Ammon's horn (tissue), 1 donor: ENCODE measurements at regions not wholly inside any gene's neighbourhood (a gene's known extent, or its start where the extent isn't known, plus 50 kb on each side); places are given as distances from the start of the nearest gene placed in this dataset.

Experiments used
- DNase-seq: peaks from one replicate; pipeline ENCODE4 v3.0.0-alpha.2; 2016; ENCODE audit warnings: low spot score

DNA sequence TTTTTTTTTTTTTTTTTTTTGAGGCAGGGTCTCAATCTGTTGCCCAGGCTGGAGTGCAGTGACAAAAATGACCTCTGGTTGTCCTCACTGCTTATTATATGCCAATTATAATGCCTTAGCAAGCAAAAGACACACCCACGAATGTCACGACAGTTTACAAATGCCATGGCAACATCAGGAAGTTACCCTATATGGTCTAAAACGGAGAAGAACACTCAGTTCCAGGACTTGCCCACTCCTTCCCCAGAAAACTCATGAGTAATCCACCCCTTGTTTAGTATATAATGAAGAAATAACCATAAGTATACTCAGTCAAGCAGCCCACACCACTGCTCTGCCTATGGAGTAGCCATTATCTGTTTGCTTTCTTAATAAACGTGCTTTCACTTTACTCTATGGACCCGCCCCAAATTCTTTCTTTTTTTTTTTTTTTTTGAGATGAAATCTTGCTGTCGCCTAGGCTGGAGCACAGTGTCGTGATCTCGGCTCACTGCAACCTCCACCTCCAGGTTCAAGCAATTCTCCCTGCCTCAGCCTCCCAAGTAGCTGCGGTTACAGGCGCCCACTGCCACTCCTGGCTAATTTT, 106.2 kb downstream of the SMIM20 start:
- no peak for DNase-seq

DNA sequence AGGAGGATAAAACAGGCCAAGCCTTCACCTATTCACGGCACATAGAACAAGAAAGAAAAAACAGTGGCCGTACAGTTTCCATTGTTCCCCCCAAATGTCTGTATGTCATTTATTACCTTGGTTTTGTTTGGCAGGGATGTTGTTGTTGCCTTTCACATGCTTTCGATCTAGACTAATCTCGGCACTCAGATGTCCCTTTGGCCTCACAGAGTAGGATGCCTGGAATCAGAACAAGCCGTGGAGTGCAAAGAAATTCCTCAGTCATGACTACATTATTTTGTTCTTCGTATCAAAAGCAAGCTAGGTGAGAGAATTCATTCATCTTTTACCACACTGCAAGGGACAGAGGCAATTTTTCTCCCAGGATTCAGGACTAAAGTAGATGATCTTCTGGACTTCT, 106.9 kb downstream of the SMIM20 start:
- DNase-seq = no peak

DNA sequence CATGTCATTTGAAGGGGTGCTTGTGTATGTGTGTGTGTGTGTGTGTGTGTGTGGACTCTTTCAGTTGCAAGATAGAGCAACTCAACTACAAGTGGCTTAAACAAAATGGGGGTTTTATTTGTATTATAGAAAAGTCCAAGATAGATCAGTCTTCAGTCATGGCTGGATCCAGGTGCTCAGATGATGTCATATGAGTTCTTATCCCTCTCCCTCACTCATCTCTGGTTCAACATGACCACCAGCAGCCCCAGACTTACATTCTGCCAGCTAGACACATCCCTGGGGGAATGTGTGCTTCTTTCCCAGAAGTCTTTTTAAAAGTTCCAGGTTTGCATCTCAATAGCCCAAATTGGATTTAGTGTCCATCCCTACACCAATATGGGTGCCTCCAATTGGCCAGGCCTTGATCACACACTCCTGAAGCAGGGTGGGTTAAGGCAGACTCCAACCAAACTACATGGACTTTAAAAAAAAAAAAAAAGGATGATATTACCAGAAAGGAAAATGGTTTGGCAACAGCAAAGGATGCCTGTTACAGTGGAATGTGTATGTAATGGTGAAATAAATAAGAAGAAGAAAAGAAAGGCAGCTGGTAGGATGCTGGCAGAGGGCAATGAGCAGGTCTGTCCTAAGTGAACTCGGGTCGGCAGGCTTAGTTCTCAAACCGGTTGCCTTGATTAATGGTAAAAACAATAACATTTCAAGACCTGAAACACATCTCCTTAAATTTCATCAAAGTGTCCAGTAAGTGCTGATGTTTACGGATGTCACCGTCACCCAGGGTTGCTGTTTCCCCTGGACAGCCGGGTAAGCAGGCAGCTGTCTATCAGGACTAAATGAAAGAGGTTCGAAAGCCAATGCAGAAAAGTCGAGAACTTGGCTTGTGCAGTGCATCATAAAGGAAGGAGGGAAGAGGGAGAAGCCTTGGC, 107.7 kb downstream of the SMIM20 start:
- DNase-seq = no peak

DNA sequence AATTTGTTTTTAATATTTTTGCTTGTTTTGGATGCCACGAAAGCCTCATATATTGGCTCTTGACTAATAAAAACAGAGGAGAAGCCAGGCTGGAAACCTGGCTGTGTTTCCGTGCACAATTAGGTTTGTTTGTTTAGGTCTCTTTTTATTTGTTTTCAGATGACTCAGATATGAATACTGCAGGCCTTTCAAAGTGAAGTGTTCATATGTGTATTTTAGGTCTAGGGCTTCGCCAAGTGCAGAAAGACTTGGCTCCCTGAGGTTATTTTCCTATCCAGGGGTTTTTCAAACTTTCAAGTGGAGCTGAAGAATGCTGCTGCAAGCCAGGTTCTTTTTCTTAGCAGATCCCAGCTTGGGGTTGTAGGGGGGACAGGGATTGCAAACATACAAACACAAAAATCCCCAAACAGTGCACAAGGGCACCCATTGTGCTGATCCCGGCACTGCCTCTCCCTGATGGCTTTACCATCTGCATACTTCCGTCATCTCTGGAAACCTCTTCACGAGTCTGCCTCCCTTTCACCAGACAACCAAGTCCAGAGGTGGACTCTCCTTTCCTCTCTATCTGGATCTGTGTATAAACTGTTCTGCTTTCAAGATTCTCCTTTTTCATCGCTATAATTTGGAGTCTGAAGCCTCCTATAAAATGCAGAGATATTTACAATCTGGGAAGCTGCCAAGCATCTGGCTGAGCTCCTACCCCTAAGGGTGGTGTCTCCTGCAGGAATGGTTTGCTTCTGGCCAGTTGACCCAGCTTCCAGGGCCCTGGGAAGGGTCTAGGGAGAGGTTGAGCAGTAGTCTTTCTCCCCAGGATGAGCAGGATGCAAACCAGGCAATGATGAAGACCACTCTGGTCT, 108.6 kb downstream of the SMIM20 start:
- DNase-seq = no peak

DNA sequence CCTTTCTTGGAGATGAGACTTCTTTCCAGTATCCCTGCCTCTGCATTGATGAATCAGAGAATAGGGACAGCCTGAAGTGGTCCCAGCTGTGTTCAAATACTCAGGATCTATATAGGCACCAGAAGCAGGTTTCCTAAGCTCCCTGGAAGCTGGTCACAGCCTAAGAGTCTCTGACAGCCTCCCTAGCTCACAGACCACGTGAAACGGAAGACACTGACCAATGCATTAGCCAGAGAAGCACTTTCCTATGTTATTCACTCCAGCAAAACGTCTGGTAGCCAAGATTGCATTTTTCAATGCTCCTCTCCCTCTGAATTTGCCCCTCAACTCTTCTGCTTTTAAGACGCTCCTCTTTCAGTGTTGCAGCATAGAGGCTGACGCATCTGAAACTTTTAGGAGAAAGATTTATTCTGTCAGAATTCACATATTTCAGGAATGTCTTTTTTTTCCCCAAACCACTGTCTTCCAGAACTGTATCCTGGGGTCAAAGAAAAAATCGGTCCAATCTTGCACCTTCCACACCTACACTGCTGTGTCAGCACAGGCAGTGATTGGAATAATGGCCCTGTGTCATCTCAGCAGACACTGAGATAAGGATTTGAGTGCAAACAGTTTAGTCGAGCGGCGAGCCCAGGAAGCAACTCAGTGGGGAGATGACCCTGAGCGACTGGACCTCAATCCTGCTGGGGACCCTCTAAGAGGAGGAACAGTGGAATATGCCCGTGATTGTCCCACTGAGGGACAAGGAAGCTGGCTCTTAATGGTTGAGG, 109.4 kb downstream of the SMIM20 start:
- no peak for DNase-seq

DNA sequence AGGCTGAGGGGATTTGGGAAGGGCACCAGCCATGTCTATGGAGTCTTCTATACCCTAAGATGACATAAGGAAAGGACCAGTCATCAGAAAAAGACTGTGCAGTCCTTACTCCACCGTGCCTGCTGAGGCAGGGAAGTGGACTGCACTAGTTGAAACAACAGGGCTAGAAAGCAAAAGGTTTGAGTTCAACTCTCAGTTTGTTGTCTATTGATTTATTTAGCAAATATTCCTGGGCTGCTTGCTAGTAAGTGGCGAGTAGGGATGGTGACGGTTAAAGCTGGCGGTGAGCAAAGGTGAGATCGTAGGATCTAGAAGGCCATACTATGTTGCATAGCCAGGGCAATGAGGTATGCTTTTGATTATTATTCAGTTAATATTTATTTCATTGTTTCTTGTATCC, 110.1 kb downstream of the SMIM20 start:
- DNase-seq = no peak

DNA sequence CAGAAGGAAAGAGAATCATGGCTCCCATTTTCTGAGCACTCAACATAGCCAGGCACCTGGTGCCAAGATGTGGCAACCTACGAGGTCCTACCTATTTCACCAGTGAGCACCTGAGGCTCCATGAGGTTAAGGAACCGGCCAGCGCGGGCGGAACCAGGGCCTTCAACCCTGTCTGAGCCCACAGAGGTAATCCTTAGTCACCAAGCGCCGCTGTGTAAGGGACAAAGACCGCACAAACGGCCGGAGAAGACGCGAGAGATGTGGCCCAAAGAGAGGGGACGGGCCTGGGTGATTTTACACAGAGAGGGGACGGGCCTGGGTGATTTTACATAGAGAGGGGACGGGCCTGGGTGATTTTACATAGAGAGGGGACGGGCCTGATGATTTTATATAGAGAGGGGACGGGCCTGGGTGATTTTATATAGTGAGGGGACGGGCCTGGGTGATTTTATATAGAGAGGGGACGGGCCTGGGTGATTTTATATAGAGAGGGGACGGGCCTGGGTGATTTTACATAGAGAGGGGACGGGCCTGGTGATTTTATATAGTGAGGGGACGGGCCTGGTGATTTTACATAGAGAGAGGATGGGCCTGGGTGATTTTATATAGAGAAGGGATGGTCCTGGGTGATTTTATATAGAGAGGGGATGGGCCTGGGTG, 114.2 kb downstream of the SMIM20 start:
- no peak for DNase-seq

DNA sequence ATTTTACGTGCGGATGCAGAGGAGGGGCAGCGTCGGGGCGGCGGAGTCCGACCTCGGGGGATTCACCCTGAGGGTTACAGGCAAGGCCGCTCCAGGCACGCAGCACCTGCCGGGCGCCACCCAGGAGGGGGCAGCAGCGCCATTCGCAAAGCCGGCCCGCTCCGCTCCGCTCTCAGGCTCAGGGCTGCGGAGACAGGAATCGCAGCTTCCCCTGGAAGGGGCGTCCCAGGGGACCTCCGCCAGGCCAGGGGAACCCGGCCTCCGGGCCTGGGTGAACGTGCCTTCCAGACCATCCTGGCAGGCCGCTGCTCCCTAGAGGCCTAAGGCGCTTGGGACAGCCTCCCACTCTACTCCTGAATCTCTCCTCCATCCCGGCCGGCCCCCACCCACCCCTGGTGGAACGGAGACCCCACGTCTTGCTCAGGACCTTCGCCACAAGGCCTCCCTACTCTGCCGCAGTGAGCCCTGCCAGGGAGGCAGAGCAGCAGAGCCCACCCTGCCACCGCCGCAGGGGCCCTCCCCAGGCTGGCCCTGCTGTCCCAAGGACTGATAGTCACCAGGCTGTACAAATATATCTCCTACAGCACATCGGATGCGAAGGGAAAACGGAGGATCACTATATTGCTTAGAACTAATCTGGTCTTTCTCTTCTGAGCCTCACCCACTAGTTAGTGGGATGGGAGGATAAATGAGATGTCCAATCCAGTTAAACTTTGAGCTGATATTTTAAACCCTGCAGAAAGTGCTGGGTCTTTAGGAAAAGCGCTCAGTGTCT, 115.0 kb downstream of the SMIM20 start:
- peak; percentile 69 for DNase-seq

DNA sequence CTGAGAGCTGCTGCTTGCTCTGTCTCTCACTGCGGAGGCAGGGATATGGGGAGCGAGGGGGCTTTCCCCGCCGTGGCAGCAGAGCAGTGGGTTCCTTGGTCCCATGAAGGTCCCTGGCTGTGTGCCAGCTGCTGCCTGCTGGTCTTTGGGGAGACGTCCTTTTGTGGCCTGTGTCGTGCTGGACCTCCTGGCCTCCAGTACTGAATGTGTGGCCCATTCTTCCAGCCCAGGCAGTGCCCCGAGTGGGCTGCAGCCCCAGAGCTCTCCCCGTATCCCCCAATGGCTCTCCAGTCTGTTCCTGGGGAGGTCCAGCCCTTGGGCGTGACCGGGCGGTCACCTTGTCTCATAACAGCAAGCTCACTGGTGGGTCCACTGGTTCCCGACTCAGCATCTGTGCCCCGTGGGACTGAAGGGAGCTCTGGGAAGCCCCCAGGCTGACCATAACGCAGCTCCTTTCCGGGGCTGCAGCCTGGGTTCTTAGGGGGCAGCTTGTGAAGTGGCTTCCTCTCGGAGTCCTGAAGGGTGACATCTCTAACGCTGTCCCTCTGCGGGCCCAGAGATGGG, 115.6 kb downstream of the SMIM20 start:
- DNase-seq = no peak

DNA sequence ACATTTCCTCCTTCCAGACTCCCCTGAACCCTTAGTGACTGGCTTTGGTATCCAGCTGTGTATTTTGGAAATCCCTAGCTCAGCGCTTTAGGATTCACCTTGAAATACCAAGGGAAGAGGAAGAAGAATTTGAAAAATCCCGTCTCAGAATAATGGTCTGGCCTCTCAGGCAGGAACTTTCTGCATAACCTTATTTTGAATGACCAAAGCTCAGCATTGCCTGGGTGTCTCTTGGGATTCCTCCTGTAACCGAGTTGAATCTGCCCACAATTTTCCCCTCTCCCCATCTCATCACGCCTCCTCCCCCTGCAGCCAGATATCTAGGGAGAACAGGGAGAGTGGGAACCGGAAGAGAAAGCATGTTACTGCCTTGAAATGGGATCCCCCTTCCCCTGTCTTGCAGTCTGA, 116.2 kb downstream of the SMIM20 start:
- DNase-seq = no peak

DNA sequence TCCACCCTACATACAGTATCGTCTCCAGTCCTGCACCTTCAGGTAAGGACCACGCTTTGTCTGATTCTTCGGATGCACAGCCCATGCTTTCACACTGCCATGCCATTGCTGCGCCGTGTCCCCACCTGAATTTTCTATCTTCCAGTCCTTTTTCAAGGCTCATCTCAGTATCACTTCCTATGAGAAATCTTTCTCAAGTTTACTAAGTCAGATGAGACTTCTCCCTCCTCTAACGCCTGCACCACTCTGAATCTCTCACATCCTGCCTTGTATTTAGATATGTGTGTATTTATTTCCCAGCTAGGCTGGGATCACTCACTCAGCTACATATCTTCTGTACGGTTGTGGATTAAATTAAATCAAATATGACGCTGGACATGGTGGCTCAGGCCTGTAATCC, 116.8 kb downstream of the SMIM20 start:
- no peak for DNase-seq

DNA sequence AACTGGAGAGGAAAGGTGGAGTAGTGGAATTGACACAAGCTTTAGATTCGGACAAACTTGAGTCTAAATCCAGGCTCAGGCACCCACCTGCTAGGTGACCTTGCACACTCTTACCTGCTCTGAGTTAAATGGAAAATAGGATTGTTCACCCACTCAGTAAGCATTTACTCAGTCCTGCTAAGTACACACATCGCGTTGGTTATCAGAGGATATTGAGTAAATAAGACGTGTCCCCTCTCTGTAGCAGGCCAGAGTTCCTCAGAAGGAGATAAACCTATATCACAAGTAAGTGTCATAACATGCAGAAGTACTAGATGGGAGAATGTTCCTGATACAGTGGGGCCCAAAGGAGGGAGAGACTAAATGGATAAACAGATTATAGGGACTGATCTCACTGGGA, 117.7 kb downstream of the SMIM20 start:
- no peak for DNase-seq

DNA sequence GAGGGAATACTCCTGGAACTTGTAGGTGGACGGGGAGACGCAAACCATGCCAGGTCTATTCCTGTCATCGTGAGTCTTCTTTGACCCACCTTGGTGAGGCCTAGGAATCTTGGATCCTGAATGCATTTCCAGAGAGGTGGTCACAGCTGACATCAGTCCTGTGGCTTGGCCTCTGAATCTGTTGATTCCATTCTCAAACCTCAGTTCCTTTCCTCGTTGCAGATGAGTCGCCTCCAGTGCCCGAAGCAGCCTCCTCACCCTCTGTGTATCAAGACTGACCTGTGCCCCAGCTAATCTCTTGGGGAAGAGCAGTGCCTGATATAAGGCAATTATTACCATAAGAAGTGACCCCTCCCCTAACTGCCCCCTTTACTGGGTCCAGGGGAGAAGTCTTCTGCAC, 118.1 kb downstream of the SMIM20 start:
- no peak for DNase-seq

DNA sequence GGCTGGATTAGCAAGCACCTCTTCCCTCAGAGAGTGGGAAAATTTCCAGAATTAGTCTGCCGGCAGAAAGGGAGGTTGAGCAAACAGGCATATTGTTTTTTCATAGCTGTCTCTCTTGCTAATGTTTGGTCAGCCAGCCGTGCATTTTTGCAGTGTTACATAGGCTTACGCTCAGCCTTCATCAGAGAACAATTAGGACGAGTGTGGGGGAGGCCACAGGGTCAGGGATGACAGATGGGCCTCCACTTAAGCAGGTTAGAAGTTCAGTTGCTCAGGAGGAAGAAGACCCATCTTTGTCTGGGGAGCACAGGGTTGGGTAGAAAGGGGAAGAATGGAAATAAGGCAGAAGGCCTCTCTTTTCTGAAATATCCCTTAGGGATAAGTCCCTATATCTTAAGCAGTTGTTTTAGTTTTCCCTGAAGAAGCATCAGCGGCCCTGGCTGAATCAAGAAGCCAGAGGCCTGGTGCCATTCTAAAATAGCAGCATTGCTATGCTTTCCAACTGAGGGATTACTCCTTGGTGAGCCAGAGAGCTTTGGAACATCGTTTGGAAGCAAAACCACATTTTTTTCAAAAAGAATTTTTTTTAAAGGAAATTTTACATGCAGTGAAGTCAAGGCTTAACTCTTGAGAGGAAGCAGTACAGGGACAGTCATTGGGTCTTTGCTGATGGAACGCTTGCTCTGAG, 118.8 kb downstream of the SMIM20 start:
- no peak for DNase-seq

DNA sequence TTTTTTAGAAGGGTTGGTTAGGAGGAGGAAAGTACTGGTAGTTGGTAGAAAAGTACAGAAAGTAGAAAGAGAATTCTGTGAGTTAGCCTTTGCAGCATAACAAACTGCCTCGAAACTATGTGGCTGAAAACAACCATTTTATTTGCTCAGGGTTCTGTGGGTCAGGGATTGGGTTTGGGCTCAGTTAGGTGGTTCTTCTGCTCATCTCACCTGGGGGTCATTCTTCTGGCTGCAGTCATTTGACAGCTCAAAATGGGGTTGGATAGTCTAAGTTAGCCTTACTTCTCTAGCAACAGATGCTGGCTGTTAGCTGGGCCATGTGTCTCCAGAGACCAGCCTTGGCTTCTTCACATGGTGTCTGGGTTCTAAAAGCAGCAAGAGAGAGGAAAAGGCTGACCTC, 119.4 kb downstream of the SMIM20 start:
- no peak for DNase-seq

DNA sequence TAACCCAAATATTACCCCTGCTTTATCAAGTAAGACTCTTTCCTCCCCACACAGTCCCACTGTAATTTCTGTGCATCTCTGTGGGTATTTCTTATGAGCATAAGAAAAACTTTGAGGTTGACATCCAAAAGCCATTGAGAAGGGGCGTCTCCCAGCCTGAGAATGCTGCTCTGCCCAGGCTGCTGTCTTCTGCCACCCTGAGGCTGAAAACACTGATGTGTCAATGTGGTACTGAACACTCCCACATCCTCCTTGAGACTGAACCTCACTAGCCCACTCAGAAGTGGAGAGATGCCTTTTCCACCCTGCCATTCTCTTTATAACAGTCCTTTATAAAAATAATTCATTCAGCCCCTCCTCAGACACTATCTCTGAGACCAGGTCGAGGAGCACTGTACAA, 120.8 kb downstream of the SMIM20 start:
- no peak for DNase-seq

DNA sequence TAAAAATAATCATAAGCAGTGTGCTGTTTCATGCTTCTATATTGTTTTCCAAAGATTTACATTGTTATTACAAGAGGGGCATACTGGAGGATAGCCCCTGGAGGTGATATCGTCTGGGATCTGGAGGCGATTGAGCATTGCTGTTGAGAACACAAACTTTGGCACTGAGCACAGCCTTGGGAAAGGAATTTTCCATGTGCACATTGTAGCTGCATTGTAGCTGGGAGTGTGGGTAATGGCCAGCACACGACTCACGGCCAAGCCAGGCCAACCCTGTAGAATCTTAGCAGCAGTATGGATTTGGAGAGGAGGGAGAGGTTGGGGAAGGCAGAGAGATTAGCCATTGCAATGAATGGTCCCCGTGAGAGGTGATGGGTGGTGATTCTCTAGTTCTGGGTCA, 121.9 kb downstream of the SMIM20 start:
- DNase-seq = no peak

DNA sequence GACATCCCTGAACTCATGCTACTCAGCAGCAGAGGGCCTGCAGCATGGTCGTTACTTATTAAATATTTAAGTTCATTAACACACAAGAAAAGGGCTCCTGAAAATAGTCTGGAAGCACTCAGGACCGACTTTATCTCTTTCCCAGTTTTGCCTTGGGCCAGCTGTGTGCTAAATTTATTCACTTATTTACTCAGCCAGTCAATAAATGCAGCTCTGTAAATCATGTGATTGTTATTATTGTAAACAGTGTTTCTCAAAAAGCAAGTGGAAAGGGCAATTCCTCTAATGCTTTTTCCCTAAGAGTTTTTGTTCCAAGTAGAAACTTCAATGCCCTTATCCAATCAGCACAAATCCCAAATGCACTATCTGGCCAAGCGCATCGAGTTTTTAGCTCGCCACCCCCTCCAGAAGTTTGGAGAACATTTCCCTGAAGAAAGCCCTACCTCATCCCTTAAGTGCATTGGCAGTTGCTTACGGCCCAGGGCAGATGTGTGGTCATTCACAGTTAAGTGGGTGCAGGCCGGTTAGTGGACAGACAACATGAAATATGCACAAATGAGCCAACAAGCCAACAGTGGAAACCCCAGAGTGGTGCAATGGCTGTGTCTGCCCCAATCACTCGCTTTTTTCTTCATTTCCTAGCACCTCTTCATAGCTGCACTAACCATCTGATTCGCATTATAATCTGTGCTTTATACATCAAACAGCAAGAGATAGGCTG, 125.8 kb downstream of the SMIM20 start:
- DNase-seq = no peak

DNA sequence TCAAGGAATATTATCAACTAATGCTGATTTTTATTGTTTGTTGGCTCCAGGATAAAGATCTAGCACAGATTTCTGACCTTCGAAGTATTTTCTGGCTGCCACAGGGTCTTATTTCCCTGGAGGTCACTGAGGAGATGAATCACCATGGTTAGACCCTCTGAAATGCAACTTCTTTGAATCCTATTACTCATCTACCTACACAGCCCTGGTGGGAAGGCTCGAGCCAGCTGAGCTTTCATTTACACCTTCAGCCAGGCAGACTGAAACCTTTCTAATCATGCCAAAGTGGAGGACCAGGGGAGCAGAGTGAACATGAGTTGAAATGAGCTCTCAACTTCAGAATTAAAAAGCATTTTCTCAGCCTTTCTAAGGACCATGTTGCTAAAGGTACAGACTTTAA, 130.5 kb downstream of the SMIM20 start:
- no peak for DNase-seq
